HG03025 (cell line): ENCODE measurements at regions not wholly inside any gene's neighbourhood (a gene's known extent, or its start where the extent isn't known, plus 50 kb on each side); places are given as distances from the start of the nearest gene placed in this dataset.
"Not testable (repeated sequence)": the region's sequence is repeated elsewhere in the genome, so short reads cannot be mapped to it uniquely, and the experiment has no call there.

Source experiments
- ATAC-seq: cut with Tn5 transposase; IDR thresholded peaks from one replicate; pipeline ENCODE4 v1.9.1; 2021; ENCODE audit warnings: mild to moderate bottlenecking, moderate library complexity; ENCODE audit not compliant: unreplicated experiment, low FRiP score

DNA sequence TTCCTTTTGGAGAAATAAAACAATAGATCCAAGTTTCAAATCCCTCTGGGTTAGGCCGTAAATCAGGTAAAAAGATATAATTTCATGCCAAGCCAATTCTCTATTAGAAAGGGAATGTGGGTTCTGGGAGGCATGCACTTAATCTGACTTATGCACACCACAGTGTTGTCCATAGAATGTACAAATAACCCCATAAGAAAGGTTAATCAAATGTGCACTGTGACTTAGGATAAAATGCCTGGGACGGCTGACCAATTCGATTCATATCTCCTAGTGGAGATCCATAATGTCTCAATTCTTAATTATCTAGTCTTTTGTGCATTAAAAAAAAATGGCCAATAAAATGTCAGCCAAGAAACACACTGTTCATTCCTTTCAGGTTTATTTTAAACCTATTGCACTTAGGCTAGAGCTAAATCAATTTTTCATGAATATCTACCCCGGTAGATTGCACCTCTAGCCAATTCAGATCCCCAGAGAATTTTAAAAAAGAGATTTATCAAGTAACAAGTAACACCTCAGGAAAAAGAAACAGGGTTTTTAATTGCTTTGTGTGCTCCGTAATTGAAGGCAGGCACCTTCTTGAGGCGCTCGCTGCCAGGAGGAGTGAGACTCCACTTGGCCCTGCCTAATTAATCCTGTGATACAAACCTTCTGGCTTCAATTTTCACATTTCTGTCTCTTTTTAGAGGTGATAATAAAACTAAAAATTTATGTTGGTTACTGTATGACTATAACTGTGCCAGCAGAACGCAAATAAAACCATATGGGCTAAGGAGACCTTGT lies 265.1 kb downstream of the ETV1 start:
- no peak for ATAC-seq

DNA sequence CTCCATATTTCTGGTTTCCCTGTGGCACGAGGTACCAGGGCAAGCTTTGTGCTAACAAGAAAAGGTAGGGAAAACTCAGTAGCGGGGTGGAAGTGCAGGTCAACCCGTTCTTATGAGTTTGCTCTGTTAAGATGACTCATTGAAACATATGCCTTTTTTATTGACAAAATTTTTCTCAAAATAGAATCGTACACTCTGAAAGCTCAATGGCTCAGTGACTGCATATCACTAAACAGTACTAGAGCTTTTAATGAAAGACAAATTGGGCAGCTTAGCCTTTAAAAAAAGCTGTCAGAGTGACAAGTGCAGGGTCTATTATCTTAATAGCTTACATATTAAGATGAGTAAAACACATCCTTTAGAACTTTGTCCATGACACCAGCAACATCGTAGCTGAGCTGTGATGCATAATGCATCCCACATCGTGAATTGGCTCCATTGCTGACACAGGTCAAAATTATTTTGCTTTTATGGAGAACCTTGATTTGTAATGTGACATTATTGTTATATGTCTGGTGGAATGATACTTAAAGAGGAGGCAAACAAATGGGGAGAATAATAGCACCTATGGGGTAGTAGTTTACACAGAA lies 264.4 kb downstream of the ETV1 start:
- no peak for ATAC-seq

DNA sequence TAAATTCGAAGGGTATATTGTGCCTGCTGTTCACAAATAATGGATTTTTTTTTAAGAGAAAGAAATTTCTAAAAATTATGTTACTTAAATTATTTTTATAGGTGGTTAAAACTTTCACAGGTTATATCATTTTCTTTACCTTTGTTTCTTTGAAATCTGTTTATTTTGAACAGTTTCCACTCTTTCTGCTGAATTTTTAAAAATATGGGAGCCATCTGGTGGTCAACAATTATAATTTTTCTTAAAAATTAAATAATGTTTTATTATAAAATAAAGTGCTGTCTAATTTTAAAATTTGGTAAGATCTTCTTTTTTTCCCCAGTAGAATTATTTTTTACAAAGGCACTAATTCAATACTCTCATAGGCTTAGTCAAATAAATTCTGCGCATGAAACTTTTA lies 263.9 kb downstream of the ETV1 start:
- no peak for ATAC-seq

DNA sequence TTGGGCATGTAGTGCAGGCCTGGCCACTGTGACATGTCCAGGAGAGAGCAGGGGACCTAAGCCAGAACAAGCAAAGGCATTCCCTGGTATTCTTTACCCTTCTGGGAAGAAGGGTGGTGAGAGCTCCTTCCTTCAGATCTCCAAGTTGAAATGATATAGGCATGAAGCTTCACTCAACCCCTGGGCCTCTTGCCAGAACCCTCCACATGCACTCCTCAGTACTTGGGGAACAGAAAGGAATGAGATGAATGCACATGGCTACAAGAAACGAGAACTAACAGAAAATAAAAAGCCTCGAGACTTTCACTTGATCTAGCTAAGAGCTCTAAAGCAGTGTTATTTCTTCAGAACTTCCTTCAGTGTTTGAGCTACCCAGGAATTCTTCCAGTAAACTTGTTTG lies 262.2 kb downstream of the ETV1 start:
- no peak for ATAC-seq

DNA sequence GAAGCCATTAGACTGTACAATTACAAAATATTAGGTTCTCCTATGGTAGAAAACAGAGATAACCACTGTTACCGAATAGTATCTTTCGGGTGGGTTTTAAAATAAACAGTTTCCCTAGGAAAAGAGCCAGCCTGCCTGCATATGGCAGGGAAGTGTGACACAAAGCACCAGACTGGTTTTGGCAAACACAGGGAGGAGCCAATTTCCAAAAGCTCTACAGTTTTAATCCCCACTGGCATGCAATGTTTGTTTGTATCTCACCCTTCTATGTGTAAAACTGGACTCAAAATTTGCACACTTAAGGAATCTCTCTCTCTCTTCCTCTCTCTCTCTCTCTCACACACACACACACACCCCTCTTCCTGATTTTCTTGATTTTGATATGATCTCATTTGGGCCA lies 261.7 kb downstream of the ETV1 start:
- ATAC-seq = no peak

DNA sequence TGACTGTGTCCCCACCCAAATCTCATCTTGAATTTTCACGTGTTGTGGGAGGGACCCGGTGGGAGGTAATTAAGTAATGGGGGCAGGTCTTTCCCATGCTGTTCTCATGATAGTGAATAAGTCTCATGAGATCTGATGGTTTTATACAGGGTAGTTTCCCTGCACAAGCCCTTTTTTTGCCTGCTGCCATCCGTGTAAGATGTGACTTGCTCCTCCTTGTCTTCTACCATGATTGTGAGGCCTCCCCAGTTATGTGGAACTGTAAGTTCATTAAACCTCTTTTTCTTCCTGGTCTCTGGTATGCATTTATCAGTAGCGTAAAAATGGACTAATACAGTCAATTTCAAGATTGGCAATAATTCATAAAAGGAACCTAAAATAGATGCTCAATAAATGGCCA lies 261.0 kb downstream of the ETV1 start:
- not testable (repeated sequence) for ATAC-seq

DNA sequence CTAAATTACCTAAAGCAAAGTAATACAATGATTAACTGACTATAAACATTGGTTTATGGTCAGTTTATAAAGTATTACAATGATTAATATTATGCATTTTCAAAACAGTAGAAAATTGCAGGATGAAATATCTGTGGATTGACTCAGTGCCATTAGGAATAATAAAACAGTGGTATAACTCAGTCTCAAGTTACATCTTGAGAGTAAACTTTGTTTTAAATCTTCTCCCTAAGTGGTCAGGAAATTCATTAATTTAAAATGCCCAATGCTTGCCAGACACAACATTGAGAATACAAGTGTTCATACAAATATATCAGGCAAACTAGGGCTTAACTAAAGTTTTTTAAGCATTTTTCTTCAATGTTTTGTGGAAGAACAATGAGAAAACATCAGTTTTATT lies 257.8 kb downstream of the ETV1 start:
- ATAC-seq = no peak

DNA sequence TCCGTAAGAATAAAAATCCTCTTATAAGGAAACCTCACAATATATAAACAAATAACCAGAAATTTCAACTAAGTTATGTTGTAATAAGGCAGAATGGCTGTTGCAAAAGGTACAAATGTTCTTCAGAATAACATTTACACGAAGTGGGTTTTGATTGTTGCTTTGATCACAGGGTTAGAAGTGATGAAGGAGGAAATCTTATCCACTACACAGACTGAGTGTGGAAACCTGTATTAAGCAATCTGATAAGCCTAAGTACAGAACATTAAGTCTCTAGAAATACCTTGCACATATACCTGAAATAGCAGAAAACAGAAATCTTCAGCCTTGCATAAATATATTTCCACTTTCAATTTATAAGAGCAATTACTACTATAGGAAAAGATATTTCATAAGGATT lies 251.9 kb downstream of the ETV1 start:
- ATAC-seq = no peak

DNA sequence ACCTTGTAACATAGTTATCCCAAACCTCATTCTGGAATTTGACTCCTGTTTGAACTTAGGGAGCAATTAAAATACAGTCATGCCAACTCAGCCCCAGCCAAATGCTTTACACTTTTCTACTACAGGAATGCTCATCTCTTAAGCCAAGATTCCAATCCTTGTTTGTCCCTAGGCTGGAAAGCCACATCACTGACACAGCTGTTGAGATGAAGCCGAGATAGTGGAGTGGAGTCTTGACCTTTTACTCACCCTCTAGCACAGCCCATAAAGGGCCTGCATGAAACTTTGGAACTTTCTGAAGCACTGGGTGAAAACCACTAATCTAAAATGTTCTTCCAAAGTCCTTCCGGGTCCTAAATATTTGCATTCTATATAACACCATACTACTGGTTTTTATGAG lies 247.3 kb downstream of the ETV1 start:
- ATAC-seq = no peak

DNA sequence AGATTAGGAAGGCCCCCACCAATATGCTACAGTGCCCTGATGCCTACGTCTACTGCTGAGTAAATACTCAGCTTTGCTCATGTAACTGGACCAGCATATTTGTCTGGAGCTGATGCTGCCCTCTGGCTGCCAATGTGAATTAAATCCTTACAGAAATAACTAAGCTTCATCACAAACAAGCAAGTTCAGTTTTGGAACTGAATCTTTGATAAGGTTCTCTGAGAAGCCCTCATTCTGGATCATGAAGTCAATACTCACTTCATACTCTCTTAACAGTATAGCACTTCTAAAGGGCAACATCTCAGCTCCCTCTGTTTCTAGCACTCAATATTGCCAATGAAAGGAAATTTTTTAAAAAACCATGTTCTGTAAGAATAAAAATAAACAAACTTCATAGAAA lies 246.7 kb downstream of the ETV1 start:
- no peak for ATAC-seq

DNA sequence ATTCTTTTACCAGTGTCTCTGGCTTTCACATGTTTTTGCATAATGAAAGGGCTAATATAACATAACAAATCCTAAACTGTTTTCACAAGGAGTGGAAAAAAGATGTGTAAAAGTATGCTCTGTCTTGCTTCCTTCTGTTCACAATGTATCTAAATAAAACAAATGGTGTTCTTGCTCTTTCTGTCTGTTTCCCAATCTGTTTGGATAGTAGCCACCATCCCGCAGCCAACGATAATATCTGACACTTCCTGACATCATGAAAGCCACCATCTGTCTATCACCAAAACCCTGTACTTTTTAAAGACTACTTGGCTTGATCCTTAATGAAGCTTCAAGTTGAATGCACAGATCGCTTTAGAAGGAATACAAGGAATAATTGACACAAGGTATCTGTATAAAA lies 246.2 kb downstream of the ETV1 start:
- ATAC-seq = no peak

DNA sequence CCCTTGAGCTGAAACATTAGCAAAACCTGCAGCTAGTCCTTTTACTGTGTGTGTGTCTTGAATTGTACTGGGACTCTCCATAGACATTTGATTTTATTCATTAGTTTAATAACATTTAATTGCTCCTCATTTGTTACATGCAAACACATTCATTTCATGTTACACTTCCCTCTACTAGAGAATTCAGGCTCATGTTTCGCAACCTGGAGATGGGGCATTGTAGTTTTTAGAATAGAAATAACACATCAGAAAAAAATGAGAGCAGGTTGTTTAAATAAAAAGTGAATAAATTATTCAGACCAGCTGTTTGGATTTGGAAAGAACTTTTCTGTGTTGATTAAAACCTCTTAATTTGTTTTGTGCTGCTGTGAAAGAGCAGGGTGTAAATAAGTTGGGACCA lies 243.9 kb downstream of the ETV1 start:
- no peak for ATAC-seq

DNA sequence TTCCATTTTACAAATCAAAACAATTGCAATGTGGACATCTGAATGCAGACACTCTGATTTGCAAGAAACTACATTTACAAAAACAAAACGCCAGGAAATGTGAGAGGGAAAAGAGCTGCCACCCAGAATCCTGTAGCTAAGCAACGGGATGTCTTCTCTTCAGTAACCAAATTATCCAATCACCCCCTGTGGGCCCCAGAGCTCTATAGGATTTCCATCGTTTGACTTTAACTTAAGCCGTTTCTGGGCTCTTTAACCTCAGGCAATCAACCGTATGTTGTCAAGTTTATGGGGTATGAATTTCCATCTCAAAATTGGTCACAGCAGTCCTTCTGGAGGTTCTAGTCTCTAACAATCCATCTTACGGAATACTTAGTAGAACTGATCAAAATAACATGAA lies 240.5 kb downstream of the ETV1 start:
- ATAC-seq = no peak

DNA sequence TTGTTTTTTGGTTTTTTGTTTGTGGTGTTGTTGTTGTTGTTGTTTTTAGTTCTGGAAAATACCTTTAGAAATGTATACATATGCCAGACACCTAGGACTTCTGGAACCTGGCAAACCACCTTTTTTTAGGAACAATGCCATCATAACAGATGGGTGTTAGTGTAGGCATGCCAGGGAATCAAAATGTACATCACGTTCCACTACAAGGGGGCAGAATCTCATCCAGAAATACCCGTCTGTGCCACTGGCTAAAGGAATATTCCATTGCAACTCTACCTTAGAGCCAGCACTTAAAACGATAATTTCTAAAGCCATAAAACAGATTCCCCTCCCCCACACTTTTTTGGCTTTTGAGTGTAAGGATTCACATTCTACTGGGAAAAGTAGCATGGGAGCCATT lies 239.8 kb downstream of the ETV1 start:
- ATAC-seq = no peak

DNA sequence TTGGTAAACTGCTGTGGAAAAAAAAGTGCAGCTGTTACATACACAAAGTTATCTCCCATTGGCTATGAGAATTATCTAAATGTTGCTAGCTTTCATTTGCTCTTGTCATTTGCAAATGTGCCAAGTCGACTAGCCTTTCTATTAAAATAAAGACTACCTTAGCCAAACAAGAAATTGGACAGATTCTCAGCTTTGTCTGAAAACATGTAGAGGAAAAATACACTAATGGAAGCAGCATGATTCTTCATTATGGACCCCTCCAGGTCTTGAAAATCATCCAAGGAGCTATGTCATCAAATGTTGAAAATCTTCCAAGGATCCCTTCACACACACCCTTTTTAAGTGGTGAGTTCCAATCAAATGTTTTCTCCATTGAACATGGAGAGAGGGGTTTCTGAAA lies 237.7 kb downstream of the ETV1 start:
- ATAC-seq = no peak

DNA sequence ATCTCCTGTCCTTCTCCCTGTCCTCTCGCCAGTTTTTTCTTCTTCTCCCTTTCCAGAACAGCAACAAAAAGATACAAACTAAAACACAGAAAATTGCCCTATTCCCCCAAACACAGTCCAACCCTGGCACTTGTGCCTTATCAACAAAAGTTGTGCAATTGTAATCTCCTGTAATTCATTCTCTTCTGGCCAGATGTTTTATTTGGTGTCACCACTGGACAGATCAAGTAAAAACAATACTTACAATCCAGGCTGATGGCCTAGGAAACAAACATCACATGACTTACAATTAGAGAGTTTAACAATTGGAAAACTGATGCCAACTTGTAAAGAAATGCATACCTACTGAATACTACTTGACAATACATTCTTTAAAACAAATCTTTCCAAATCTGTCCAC lies 231.6 kb downstream of the ETV1 start:
- no peak for ATAC-seq

DNA sequence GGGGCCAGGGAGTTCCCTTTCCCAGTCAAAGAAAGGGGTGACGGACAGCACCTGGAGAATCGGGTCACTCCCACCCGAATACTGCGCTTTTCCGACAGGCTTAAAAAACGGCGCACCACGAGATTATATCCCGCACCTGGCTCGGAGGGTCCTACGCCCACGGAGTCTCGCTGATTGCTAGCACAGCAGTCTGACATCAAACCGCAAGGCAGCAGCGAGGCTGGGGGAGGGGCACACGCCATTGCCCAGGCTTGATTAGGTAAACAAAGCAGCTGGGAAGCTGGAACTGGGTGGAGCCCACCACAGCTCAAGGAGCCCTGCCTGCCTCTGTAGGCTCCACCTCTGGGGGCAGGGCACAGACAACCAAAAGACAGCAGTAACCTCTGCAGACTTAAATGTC lies 223.6 kb downstream of the ETV1 start:
- not testable (repeated sequence) for ATAC-seq

DNA sequence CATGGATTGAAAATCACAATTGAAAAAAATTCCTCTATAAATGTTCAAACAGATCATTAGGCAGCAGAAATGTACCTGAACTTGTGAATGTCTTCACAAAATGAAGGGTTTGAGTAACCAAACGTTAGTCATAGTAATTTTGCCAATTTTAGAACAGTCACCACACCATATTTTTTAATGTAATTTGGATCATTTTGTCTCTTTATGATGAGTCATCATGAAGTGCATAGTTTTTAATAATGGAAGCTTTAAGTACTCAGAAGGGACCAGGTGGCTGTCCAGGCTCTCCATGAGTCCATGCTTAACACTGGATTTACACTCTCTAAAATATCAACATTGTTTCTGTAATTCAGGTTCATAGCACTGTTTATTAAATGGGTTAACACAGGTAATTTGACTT lies 219.2 kb downstream of the ETV1 start:
- no peak for ATAC-seq

DNA sequence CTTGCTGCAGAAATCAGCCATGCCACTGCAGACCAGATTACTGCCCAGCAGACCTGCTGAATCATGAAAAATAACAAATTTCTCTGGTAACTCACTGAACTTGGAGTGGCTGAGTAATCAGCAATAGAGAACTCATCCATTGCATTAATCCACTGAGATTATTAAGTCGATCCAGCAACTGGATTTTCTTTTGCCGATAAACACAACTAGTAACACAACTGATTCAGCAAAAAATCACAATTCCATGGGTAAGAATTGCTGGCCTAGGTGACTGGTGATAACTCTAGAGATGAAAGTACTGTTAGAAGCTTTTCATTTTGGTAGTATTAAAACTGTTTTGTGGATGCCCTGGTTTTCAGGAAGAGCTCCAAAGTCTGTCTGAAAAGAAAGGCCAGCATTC lies 214.5 kb downstream of the ETV1 start:
- ATAC-seq = no peak

DNA sequence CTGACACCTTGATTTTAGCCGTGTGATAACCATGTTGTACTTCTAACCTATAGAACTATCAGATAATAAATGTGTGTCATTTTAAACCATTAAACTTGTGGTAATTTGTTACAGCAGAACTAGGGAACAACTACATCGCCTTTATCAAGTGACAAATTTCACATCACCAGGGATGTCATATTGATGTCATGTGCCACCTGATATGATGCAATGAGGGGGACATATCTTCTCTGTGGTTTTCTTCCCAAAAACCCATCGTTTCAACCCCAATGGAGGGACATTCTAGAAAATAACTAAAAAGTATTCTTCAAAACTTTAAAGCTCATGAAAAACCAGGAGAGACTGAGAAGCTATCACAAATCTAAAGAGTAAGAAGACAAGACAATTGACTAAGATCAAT lies 212.2 kb downstream of the ETV1 start:
- ATAC-seq = no peak

DNA sequence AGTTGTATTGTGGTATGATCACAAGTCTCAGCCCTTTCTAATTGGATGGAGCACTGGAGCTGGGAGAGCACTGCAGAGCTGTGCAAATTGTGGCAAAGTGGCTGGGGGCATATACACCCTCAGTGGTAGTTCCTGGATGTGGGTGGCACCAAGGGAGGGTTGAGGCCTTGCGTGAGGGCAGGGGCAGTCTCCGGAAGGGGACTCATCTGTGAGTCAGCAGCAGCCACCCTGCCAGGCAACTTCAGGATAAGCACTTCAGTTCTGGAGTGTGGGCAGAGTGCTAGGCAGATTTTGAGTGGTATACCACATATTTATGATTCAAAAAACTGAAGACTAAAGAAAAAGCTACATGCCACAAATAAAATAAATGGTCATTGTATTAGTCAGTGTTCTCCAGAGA lies 210.5 kb downstream of the ETV1 start:
- no peak for ATAC-seq

DNA sequence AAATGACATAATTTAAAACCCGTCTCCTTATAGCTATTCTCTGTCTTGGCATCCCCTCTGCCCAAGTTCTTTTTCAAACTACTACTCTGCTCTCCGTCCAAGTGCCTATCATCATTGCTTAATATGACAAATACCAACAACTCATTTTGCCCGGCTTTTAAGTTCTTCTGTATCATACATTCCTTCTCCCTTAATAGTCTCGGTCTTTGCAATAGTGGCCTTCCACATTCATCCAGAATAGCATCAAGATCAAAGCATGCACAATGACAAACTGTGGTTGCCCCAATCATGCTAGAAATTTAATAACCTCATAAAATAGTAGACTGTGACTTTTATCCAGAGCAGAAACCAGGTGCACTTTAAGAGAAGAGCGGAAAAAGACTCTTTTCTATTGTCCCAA lies 198.9 kb downstream of the ETV1 start:
- no peak for ATAC-seq

DNA sequence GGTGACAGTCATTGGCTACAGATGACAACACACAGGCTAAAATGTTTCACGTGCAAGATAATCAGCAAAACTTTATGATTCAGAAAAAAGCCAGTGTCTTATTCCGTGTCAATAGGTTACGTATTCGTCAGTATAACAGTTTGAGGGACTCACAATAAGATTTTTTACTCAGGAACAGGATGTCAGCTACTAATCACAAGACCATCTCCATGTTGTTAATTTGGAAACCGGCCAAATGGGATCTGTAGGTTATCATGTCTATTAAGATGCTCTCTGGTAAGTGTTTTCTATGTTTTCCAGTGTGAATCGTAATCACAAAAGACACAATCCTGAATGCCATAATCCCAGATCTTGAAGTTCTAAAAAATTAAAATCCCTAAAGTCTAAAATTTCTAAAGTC lies 197.3 kb downstream of the ETV1 start:
- ATAC-seq = no peak
